NCI-H2029 treated with DMSO at 0.1 percent for 48 hours (cell line): ENCODE measurements at regions not wholly inside any gene's neighbourhood (a gene's known extent, or its start where the extent isn't known, plus 50 kb on each side); places are given as distances from the start of the nearest gene placed in this dataset.

ENCODE experiments used
- DNase-seq: peaks from one replicate; lab custom pipeline; 2025; lab: John Stamatoyannopoulos, UW

GRCh38 chr4:14877246-14878225, 124.7 kb upstream of the CPEB2 start:
- DNase-seq = no peak

GRCh38 chr4:14878681-14879080, 123.6 kb upstream of the CPEB2 start:
- no peak for DNase-seq

DNA sequence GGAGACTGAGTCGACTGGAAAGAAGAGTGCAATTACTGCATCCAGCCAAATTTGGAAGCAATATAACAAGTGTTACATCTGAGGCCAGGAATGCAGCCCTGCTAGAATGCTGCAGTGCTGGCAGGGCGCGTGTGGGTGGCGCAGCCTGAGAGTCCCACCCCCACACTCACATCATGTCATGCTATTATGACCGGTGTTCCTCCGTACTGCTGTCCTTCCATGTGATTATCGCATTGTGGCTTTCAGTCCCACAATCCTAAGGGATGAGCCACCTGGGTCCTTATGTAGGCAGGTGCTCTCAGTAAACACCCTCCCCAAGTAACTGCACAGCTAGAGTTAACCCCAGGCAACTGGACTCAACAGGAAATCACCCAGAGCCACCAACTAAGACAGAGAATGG, 122.6 kb upstream of the CPEB2 start:
- DNase-seq = no peak

- no peak for DNase-seq
Observed at GRCh38 chr4:14880805-14881204, 121.5 kb upstream of the CPEB2 start.

DNA sequence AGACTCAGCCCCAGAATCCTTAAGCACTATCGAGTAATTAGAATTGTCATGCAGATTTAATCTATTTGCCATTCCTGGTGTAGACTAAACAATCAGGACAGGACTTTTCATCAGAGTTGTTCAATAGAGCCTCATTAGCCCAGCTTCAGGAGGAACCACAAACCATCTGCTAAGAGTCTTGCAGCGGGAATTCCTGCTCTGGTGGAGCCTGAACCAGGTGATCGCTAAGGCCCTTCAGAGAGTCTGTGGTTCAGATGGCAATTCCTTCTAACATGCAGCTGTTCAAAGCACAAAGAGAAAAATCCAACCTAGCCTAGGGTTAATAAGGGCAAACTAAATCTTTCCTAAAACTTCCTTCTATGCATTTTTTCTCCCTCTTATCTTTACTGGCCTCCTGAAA, 119.1 kb upstream of the CPEB2 start:
- DNase-seq = no peak

GRCh38 chr4:14883661-14884060, 118.6 kb upstream of the CPEB2 start:
- no peak for DNase-seq

DNA sequence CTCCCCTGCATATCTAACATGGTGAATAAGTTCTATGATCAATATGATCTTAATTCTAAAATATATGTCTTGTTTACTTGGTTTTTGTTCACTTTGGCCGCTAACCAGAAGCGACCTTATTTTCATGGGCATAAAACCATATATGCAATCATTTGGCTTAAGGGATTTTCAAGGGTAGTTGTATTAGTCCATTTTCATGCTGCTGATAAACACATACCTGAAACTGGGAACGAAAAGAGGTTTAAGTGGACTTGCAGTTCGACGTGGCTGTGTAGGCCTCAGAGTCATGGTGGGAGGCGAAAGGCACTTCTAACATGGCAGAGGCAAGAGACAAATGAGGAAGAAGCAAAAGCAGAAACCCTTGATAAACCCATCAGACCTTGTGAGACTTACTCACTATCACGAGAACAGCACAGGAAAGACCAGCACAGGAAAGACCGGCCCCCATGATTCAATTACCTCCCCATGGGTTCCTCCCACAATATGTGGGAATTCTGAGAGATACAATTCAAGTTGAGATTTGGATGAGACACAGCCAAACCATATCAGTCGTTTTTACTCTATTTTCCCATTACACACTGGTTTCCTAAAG, 114.3 kb upstream of the CPEB2 start:
- no peak for DNase-seq

- DNase-seq = no peak
Observed at GRCh38 chr4:14888790-14889572, 113.3 kb upstream of the CPEB2 start.

DNA sequence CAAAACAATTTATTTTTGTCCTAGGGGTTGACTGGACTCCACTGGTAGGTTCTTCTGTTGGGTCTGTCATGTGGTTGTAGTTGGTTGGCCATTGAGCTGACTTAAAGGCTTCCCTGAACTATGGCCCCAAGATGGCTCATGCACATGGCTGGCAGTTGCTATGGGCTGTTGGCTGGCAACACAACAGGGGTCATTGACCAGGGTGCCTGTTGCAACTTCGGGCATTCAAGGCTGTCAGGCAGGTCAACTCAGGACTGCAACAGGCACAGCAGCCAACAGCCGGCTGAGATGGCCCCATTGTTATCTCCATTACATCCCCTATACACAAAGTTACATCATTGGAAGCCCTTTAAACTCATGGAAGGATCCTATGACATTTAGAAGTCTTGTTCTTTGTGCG, 109.7 kb upstream of the CPEB2 start:
- no peak for DNase-seq

- no peak for DNase-seq
Observed at GRCh38 chr4:14893713-14894112, 108.6 kb upstream of the CPEB2 start.

DNA sequence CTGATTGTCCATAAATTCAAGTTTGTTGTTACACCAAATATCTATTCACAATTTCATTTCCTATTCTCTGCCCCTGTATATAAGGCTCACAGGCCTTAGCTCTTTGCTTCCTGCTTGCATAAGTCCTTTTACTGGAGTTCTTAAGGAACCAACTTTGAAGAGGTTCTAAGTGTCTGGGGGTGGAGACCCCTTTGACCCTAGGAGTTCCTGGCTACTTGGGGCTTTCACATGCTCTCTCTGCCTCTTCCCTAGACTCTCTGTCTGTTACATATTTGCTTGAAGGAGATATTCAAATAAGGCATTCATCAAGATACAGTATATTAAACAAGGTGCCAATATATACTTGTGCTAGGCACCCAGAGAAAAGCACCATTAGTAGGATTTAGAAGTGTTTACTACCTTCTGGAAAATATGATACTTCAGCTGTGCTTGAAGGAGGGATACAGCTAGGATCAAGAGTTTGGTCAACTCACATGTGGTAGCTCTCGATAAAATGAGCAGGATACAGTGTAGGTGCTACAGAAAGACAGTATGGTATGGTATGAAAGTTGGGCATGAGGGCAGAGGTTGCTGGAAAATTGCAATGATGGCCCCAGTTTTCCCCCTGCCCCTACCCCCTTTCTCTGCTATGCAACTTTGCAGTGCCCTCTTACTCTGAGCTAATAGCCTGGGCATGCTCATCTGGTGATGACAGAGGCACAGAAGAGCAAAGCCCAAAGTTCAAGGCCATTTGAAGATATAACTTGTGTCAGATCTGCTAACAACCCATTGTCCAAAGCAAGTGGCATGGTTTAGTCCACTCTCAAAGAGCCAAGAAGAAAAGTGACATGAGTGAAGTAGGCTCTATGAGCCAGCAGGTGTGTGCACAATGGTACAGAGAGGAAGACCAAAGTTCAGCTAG, 107.6 kb upstream of the CPEB2 start:
- DNase-seq = no peak

- no peak for DNase-seq
Observed at GRCh38 chr4:14896656-14897175, 105.6 kb upstream of the CPEB2 start.

DNA sequence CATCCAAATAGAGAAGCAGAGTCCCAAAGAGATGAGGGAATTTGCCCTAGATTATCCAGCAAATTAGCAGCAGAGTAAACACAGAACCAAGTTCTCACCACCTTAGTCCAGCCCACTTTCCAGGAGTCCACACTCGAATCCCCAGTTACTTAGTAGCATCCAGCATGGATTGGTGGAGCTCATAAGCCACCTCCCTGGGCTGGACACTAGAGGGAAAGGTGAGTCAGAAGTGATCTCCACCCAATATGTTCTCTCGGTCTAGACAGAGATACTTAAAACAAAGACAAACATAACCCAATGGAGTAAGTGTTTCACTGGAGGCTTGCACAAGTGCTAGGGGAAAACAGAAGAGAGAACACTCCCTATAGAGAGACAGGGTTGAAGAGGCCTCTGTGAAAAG, 105.1 kb upstream of the CPEB2 start:
- no peak for DNase-seq

DNA sequence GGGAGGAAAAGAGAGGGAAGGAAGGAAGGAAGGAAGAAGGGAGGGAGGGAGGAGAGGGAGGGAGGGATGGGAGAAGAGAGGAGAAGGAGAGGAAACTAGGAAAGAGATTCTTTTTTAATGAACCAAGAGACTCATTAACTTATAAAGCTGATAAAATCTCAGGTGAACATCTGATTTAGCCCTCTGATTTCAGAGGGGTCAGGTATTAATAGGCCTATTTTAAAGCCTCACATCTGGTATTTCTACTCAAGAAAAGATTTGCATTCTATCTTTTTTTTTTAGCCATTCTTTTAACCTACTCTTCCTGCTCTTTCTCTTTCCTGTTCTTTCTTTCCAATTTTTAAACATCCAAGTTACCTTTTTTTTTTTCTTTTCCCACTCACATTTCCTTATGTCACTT, 103.3 kb upstream of the CPEB2 start:
- no peak for DNase-seq

GRCh38 chr4:14902342-14902741, 99.9 kb upstream of the CPEB2 start:
- DNase-seq = no peak

- DNase-seq = no peak
Observed at GRCh38 chr4:14903321-14903720, 99.0 kb upstream of the CPEB2 start.

DNA sequence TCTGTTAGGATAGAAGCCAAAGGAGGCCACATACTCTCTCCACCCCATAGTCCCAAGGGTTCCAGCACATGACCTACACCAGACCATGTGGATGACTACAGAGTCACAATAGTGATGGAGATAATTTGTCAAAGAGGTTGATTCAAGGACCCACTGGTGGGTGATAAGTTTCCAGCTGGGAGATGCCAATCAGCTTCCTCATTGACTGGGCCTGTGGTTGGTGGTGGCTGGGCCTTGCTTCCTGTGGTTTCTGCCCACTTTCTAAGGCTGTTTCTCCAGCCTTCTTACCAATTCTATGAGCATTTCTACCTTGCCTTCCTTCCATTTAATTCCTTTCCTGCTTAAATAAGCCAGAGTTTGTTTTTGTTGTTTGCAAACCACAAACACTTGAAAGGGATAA, 95.5 kb upstream of the CPEB2 start:
- DNase-seq = no peak

- DNase-seq = no peak
Observed at GRCh38 chr4:14908635-14909034, 93.6 kb upstream of the CPEB2 start.

GRCh38 chr4:14910411-14910810, 91.9 kb upstream of the CPEB2 start:
- DNase-seq = no peak

GRCh38 chr4:14912426-14912825, 89.9 kb upstream of the CPEB2 start:
- DNase-seq = no peak

DNA sequence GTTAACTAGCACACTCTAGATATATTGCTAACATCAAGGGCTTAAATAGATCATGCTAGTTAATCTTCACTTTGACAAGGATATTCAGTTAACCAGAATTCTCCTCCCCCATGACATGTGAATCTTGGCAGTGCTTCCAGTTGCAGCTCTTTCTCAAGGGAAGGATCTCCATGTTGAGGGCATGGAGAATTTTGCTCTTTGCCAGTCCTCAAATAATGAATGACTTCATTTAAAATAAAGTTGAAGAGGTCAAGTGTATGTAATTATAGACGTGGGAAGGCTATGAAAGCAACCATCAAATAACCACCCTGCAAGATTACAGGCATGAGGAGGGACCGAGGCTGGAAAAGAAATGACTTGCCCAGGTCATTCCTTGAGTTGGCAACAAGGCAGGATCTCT, 87.3 kb upstream of the CPEB2 start:
- no peak for DNase-seq
